Central memory CD8-positive, alpha-beta T cell (primary cell): ENCODE measurements at regions not wholly inside any gene's neighbourhood (a gene's known extent, or its start where the extent isn't known, plus 50 kb on each side); places are given as distances from the start of the nearest gene placed in this dataset.
"Not testable (repeated sequence)": the region's sequence is repeated elsewhere in the genome, so short reads cannot be mapped to it uniquely, and the experiment has no call there.

Experiments used
- ATAC-seq: fragments of 150-1000 bp; cut with Tn5 transposase; replicated peaks from 2 replicates; pipeline ENCODE4 v1.10.0; 2022; ENCODE audit warnings: mild to moderate bottlenecking, moderate FRiP score, moderate number of reproducible peaks; ENCODE audit not compliant: poor library complexity, severe bottlenecking; ENCODE audit errors: extremely low read depth
- DNase-seq, 2 donors: peaks; one replicate each; pipeline ENCODE4 v3.0.0; 2021; ENCODE audit warnings: low spot score in 2 of 2
- H3K27ac Mint-ChIP-seq: one replicate; pipeline ENCODE4 v1.8.0; 2022; ENCODE audit warnings: low read depth, mild to moderate bottlenecking, moderate library complexity, mixed read lengths
- H3K27me3 Mint-ChIP-seq: one replicate; pipeline ENCODE4 v1.8.0; 2022; ENCODE audit warnings: mixed read lengths
- H3K36me3 Mint-ChIP-seq: one replicate; pipeline ENCODE4 v1.8.0; 2022; ENCODE audit warnings: mild to moderate bottlenecking, moderate library complexity, mixed read lengths; ENCODE audit not compliant: insufficient read depth
- H3K4me1 Mint-ChIP-seq: one replicate; pipeline ENCODE4 v1.8.0; 2022; ENCODE audit warnings: mixed read lengths
- H3K4me3 Mint-ChIP-seq: one replicate; pipeline ENCODE4 v1.8.0; 2022; ENCODE audit warnings: mild to moderate bottlenecking, moderate library complexity, mixed read lengths
- H3K9me3 Mint-ChIP-seq: one replicate; pipeline ENCODE4 v1.8.0; 2022; ENCODE audit warnings: mixed read lengths

DNA sequence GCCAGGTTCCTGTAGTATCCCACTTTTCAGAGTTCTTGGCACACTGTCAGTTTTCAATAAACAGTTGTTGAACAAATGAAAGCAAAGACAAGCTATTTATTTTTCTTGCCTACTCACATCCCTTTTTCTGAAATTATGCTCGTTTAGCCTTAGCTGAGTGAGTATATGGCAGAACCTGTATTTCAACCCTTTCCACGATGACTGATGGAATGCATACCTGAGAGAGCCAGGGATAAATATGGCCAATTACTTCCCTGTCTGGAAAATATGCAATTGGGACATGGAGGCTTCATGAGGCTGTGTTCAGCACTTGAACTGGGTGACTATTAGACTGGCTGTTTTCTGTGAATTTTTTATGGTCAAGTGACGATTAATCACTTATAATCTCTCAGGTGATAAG is 144.5 kb upstream of the POT1 start:
- peaks cover 25% of the 10 kb centered on the region for H3K9me3 Mint-ChIP-seq
- no peak for DNase-seq
- H3K36me3 Mint-ChIP-seq = no peaks in the 10 kb centered on the region
- no peaks in the 10 kb centered on the region for H3K4me1 Mint-ChIP-seq
- H3K27ac Mint-ChIP-seq = no peak overlapping the region
- H3K27me3 Mint-ChIP-seq = no peaks in the 10 kb centered on the region
- no peak overlapping the region for H3K4me3 Mint-ChIP-seq
- no peak for ATAC-seq

DNA sequence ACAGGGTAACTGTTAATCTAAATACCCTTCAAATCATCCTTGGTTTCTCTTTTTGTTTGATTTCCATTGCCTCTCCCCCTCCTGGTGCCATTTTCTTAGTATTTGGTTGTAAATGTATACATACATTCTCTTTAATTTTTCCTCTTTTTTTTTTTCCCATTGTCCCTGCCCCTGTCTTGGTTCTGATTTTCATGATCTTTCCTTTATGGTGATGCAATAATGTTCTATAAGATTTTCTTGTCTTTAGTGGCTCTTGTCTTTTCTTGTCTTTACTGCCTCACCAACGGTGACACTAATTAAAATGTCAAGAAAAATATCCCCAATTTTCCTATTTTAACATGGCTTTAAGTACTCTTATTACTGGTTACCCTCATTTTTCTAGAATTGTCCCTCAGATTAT is 135.9 kb upstream of the POT1 start:
- ATAC-seq (no peak), DNase-seq (no peak)
- Mint-ChIP-seq H3K36me3 (no peaks in the 10 kb centered on the region), H3K4me1 (no peaks in the 10 kb centered on the region), H3K4me3 (no peak overlapping the region), H3K9me3 (peaks cover 13% of the 10 kb centered on the region), H3K27me3 (no peaks in the 10 kb centered on the region), H3K27ac (no peak overlapping the region)

GRCh38 chr7:125065001-125065400 is 135.4 kb upstream of the POT1 start:
- Mint-ChIP-seq H3K36me3 (no peaks in the 10 kb centered on the region), H3K9me3 (peaks cover 13% of the 10 kb centered on the region), H3K4me1 (no peaks in the 10 kb centered on the region), H3K4me3 (no peak overlapping the region), H3K27me3 (no peaks in the 10 kb centered on the region), H3K27ac (no peak overlapping the region)
- DNase-seq (no peak), ATAC-seq (no peak)

DNA sequence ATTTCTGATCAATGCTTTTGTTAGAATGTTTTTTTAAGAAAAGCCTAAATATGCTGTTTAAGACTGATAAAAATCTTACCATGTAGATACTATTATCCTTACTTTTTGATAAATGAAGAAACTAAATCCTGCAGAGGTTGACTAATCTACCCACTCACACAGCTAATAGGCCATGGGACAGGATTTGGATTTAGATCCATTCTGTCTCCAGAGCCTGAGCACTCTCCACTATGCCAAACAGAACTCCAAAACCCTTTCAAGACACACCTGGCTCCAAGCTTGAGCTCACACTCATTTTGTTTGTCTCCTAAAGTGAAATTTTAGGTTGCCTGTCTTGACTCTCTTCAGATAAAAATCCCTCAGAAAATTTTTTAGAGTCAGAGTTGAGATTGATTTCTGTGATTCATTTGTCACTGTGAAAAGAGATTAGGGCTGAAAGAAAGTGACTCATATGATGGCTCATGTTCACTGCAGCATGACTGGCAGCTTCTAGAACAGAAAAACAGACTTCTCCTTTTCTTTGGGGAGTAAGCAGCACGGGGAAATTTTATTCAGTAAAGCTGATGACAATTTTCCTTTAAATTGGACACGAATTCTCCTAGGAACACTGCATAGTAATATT is 132.3 kb upstream of the POT1 start:
- peaks cover 13% of the 10 kb centered on the region for H3K9me3 Mint-ChIP-seq
- no peaks in the 10 kb centered on the region for H3K4me1 Mint-ChIP-seq
- no peak overlapping the region for H3K27ac Mint-ChIP-seq
- ATAC-seq (no peak), DNase-seq (no peak)
- no peak overlapping the region for H3K4me3 Mint-ChIP-seq
- no peaks in the 10 kb centered on the region for H3K27me3 Mint-ChIP-seq
- no peaks in the 10 kb centered on the region for H3K36me3 Mint-ChIP-seq

GRCh38 chr7:125061083-125061745 is 131.6 kb upstream of the POT1 start:
- H3K27ac Mint-ChIP-seq, H3K36me3 Mint-ChIP-seq, H3K4me1 Mint-ChIP-seq, H3K4me3 Mint-ChIP-seq, ATAC-seq, H3K27me3 Mint-ChIP-seq, DNase-seq: not testable (repeated sequence)
- peaks cover 13% of the 10 kb centered on the region for H3K9me3 Mint-ChIP-seq

DNA sequence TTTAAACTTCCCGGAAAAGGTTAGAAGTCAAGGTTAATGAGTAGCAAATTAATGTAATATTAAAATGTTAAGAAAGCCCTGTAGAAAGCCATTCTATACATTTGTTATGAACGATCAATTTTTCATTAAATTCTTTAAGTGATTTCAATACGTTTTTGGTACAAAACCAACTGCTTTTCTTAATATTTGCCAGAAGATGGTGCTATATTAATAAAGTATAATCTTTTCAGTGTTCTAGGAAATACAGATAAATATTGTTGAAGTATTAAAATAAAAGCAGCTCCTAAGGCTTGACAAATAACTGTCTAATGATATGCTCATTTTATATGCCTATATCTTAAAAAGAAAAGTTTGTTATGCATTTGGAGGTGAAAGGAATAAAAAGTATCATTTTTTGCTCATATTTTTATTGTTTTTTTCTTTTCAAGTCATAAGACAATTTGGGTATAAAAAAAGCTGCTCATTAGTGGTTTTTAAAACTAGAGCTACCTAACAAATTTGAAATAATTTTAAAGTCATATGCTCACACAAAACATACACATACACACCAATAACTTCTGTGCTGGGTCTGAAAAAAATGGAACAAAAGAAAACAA is 130.3 kb upstream of the POT1 start:
- peaks cover 13% of the 10 kb centered on the region for H3K9me3 Mint-ChIP-seq
- H3K4me1 Mint-ChIP-seq = no peaks in the 10 kb centered on the region
- H3K4me3 Mint-ChIP-seq = no peak overlapping the region
- ATAC-seq = no peak
- H3K36me3 Mint-ChIP-seq = no peaks in the 10 kb centered on the region
- no peaks in the 10 kb centered on the region for H3K27me3 Mint-ChIP-seq
- DNase-seq = no peak
- no peak overlapping the region for H3K27ac Mint-ChIP-seq

DNA sequence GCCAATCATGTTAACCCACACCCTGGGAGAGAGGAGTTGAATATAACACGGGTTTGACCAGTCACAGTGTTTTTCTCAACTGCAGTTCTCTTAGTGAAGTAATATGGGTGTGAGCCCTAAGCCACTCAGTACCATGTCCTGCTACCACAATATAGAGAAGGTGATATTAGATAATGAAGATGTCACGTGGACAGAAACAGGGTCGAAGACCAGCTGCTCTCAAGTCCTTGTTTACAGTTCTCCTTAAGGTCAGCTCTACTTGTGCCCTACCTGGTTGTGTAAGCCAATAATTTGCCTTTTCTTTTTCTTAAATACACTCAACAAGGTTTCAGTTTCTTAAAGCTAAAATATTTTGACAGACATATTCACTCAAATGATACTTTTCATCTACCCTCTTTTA is 128.3 kb upstream of the POT1 start:
- no peak for DNase-seq
- Mint-ChIP-seq H3K36me3 (no peaks in the 10 kb centered on the region), H3K9me3 (no peaks in the 10 kb centered on the region), H3K4me1 (no peaks in the 10 kb centered on the region), H3K27ac (no peak overlapping the region), H3K27me3 (no peaks in the 10 kb centered on the region), H3K4me3 (no peak overlapping the region)
- no peak for ATAC-seq

DNA sequence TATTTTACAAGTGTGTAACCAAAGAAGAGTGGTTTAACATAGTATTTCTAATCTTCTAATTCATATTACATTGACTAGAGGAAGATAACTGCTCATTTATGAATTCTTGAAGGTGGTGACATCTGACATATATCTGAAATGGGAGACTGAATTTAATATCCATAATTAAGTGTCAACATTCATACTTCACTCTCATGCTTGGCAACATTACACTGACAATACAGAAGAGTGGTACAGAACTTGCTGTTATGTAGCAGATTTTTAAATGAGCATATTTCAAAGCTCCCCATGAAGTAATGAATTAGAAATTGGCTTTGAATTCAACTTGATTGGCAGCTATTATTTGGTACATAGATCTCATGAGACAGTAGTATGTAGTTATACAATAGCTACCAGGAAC is 125.8 kb upstream of the POT1 start:
- DNase-seq = no peak
- peaks cover 9% of the 10 kb centered on the region for H3K9me3 Mint-ChIP-seq
- no peak overlapping the region for H3K4me3 Mint-ChIP-seq
- H3K36me3 Mint-ChIP-seq = peaks cover 2% of the 10 kb centered on the region
- H3K27me3 Mint-ChIP-seq = no peaks in the 10 kb centered on the region
- no peak overlapping the region for H3K27ac Mint-ChIP-seq
- no peaks in the 10 kb centered on the region for H3K4me1 Mint-ChIP-seq
- no peak for ATAC-seq

DNA sequence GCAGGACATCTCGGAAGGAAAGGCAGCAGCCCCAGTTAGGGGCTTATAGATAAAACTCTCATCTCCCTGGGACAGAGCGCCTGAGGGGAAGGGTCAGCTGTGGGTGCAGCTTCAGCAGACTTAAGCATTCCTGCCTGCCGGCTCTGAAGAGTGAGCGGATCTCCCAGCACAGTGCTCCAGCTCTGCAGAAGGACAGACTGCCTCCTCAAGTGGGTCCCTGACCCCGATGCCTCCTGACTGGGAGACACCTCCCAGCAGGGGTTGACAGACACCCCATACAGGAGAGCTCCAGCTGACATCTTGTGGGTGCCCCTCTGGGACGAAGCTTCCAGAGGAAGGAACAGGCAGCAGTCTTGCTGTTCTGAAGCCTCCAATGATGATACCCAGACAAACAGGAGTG is 117.1 kb upstream of the POT1 start:
- H3K27me3 Mint-ChIP-seq = no peaks in the 10 kb centered on the region
- peaks cover 30% of the 10 kb centered on the region for H3K9me3 Mint-ChIP-seq
- no peak for DNase-seq
- H3K36me3 Mint-ChIP-seq = peaks cover 2% of the 10 kb centered on the region
- H3K4me1 Mint-ChIP-seq = no peaks in the 10 kb centered on the region
- H3K27ac Mint-ChIP-seq = no peak overlapping the region
- no peak for ATAC-seq
- H3K4me3 Mint-ChIP-seq = no peak overlapping the region

GRCh38 chr7:125033506-125033905 is 103.9 kb upstream of the POT1 start:
- DNase-seq (no peak), ATAC-seq (no peak)
- no peaks in the 10 kb centered on the region for H3K27me3 Mint-ChIP-seq
- no peaks in the 10 kb centered on the region for H3K9me3 Mint-ChIP-seq
- no peaks in the 10 kb centered on the region for H3K4me1 Mint-ChIP-seq
- no peak overlapping the region for H3K4me3 Mint-ChIP-seq
- no peak overlapping the region for H3K27ac Mint-ChIP-seq
- H3K36me3 Mint-ChIP-seq = no peaks in the 10 kb centered on the region

DNA sequence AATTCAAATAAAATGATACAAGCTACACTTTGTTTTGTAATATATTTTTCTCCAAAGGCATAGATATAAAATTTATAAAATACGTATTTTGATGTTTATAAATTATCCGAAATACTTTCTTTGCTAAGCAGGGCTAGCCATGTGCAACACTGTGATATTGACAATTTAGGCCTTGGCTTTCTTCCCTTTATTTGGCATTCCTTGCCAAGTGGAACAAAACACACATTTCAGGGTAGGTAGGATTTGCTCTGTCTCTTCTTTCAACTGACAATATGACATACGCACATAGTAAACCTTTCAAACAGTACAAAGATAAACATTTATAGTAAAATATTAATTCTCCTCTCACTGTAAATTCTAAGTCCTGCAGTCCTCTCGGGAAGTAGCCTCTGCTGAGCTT is 103.3 kb upstream of the POT1 start:
- no peaks in the 10 kb centered on the region for H3K9me3 Mint-ChIP-seq
- H3K27ac Mint-ChIP-seq = no peak overlapping the region
- no peak for DNase-seq
- H3K36me3 Mint-ChIP-seq = no peaks in the 10 kb centered on the region
- H3K4me1 Mint-ChIP-seq = no peaks in the 10 kb centered on the region
- H3K4me3 Mint-ChIP-seq = no peak overlapping the region
- no peaks in the 10 kb centered on the region for H3K27me3 Mint-ChIP-seq
- ATAC-seq = no peak

GRCh38 chr7:125030756-125031387 is 101.2 kb upstream of the POT1 start:
- no peaks in the 10 kb centered on the region for H3K4me1 Mint-ChIP-seq
- ATAC-seq = no peak
- H3K4me3 Mint-ChIP-seq = no peak overlapping the region
- no peaks in the 10 kb centered on the region for H3K27me3 Mint-ChIP-seq
- no peak overlapping the region for H3K27ac Mint-ChIP-seq
- H3K9me3 Mint-ChIP-seq = no peaks in the 10 kb centered on the region
- no peak for DNase-seq
- peaks cover 2% of the 10 kb centered on the region for H3K36me3 Mint-ChIP-seq

DNA sequence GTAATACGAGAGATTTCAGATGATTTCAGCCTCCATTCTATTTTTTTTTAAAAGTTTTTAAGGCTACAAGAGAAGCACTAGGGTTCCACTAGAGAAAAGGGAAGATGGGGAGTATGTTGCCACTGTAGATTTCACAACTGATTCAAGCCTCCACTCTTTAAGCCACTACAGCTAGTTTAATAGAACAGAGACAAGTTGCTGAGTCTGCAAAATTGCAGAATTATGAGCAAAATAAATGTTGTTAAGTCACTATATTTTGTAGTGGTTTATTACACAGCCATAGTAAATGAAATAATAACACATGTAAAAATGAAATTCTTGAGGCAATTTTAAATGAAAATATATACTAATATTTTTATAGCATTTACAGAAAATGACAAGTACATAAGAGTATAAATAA is 96.0 kb upstream of the POT1 start:
- DNase-seq (no peak), ATAC-seq (no peak)
- Mint-ChIP-seq H3K27me3 (no peaks in the 10 kb centered on the region), H3K4me1 (no peaks in the 10 kb centered on the region), H3K27ac (no peak overlapping the region), H3K4me3 (no peak overlapping the region), H3K36me3 (peaks cover 2% of the 10 kb centered on the region), H3K9me3 (peaks cover 8% of the 10 kb centered on the region)
